ENCODE measurements at regions not wholly inside any gene's neighbourhood (a gene's known extent, or its start where the extent isn't known, plus 50 kb on each side); places are given as distances from the start of the nearest gene placed in this dataset.

DNA sequence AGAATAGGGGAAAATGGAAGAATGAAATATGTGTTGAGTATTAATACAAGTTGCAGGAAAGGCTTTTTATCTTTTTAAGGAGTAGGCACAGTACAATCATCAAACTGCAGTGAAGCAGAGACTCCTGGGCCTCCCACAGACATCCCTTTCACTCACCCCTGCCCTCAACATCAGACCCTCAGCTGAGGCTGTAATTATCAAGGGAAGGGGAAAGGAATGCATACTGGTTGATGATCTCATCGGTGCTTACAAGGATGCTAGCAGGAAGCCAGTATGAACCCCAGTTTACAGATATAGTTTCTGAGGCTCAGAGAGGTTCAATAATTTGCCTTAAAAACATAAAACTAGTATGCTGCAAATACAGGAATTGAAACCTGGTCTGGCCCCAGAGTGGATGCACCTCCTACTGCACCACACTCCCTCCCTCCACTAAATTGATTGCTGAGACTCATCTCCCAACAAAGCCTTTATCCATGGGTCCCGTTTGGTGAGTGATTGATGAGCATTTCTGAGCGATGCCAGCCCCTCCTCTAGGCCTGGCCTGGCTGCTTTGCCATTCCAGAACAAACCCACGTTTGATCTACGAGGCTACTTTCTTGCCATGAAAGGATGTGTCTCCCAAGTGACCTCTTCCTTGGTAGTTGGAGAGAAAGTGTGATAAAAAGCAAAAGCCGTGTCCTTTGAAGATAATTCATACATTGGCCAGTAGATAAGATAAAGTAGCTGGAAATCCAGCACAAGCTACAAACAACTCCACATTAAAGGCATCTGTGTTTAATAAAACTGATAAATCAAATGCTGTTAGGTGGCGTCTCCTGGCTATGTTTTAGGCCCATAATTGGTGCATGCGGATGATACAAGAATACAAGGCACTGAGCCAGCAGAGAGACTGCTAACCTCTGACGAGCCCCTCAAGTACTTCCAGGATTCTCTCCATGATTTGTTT, 233.9 kb upstream of the CAMK1G start:
- TF ChIP-seq, protein P1, sequence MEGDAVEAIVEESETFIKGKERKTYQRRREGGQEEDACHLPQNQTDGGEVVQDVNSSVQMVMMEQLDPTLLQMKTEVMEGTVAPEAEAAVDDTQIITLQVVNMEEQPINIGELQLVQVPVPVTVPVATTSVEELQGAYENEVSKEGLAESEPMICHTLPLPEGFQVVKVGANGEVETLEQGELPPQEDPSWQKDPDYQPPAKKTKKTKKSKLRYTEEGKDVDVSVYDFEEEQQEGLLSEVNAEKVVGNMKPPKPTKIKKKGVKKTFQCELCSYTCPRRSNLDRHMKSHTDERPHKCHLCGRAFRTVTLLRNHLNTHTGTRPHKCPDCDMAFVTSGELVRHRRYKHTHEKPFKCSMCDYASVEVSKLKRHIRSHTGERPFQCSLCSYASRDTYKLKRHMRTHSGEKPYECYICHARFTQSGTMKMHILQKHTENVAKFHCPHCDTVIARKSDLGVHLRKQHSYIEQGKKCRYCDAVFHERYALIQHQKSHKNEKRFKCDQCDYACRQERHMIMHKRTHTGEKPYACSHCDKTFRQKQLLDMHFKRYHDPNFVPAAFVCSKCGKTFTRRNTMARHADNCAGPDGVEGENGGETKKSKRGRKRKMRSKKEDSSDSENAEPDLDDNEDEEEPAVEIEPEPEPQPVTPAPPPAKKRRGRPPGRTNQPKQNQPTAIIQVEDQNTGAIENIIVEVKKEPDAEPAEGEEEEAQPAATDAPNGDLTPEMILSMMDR (IDR thresholded peaks at IDR 0.05) = no peak
- TF ChIP-seq EP300 (IDR thresholded peaks at IDR 0.05; ENCODE audit: low read depth) (no peak), POLR2A (IDR thresholded peaks at IDR 0.05) (no peak), POLR2AphosphoS5 (IDR thresholded peaks at IDR 0.05) (no peak)
- in situ Hi-C loops (cut with MboI; ENCODE audit: low pct_ligation_motif_present in 1 of 4, low pct_unique_long_range_greater_than_20kb in 1 of 4, low sequenced_read_pairs in 3 of 4) (no loop called here), intact Hi-C loops (cut with DNase I; ENCODE audit: low total_unique reads) (loop anchor here (10.0 kb wide), 1 partner anchor 145 kb away; no protein-coding TSS in a partner anchor)
- 55% methylated on average over 9 of the region's 9 CpGs; no CpG with 5 or more reads in 1 of the 2 donors for whole genome bisulfite sequencing, 2 donors (ENCODE audit: low coverage in 1 of 2)
- H3K27me3 ChIP-seq = no peaks in the 10 kb centered on the region
- H3K4me3 ChIP-seq = no peak overlapping the region
- DNase-seq = no peak
- no peaks in the 10 kb centered on the region for H3K9me3 ChIP-seq
- no peaks in the 10 kb centered on the region for H3K36me3 ChIP-seq
- no peaks in the 10 kb centered on the region for H3K4me1 ChIP-seq
- H3K27ac ChIP-seq = peak overlapping the region in 1 of 4 donors; percentile 30

DNA sequence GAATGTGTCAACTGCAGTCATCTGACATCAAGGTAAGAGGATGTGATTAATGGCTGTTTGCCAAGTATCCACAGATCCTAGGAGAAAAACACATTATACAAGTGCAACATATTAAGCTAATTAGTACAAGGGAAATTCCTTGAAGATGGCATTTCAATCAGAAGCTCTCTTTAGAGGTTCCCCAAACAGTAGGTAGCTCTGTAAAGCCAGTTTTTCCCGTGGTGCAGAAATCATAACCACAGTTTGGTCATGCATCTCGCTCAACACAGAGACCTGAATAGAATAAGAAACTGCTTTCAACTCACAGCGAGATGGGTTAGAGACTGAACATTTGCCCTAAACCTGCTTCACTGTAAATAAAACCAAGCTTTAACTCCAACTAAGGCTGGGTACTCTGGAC, 230.5 kb upstream of the CAMK1G start:
- Histone ChIP-seq H3K9me3 (no peaks in the 10 kb centered on the region), H3K27ac (no peak overlapping the region), H3K36me3 (no peaks in the 10 kb centered on the region), H3K27me3 (no peaks in the 10 kb centered on the region), H3K4me1 (no peaks in the 10 kb centered on the region), H3K4me3 (no peak overlapping the region)
- no peak for TF ChIP-seq POLR2AphosphoS5 (IDR thresholded peaks at IDR 0.05)
- TF ChIP-seq EP300 (IDR thresholded peaks at IDR 0.05; ENCODE audit: low read depth) = no peak
- TF ChIP-seq, protein P1 (IDR thresholded peaks at IDR 0.05) = no peak
- no peak for TF ChIP-seq POLR2A (IDR thresholded peaks at IDR 0.05)
- 62 to 80% methylated on average over 2 to 3 of the region's 3 CpGs for WGBS, 2 donors (ENCODE audit: low coverage in 1 of 2)
- intact Hi-C loops (cut with DNase I; ENCODE audit: low total_unique reads) = no loop called here
- in situ Hi-C loops (cut with MboI; ENCODE audit: low pct_ligation_motif_present in 1 of 4, low pct_unique_long_range_greater_than_20kb in 1 of 4, low sequenced_read_pairs in 3 of 4) = no loop called here
- no peak for DNase-seq

DNA sequence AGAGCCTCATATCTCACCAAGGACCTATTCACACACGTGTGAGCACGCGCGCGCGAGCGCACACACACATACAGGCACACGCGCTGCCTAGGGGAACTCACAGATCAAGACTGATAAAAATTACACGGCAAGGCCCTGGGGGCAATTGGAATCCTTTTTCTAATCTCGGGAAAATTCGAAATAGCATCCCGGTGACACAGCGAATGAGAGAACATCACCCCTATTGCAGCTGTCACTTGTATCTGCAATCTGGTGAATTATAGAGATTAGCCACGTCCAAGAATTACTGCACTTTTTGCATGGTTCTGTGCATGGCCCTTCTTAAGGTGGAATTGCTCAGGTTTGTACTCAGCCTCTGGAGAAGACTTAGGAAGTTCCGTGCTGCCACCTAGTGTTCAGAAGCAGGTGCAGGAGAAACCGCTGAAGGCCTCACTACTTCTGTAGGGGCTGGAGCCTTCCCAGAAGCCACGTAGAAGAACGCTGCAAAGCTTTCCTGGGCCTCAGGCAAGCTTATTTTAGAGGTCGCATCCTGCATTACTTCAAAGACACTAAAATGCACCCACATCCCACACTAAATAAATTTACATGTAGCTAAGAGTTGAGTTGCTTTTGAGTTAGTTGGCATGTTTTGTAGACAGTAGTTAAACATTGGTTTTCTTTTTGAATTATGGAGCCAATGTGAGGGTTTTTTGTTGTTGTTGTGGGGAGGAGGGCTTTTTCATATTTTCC, 229.2 kb upstream of the CAMK1G start:
- Histone ChIP-seq H3K9me3 (no peaks in the 10 kb centered on the region), H3K4me3 (no peak overlapping the region), H3K4me1 (no peaks in the 10 kb centered on the region), H3K36me3 (no peaks in the 10 kb centered on the region), H3K27me3 (no peaks in the 10 kb centered on the region), H3K27ac (no peak overlapping the region)
- intact Hi-C loops (cut with DNase I; ENCODE audit: low total_unique reads) (no loop called here), in situ Hi-C loops (cut with MboI; ENCODE audit: low pct_ligation_motif_present in 1 of 4, low pct_unique_long_range_greater_than_20kb in 1 of 4, low sequenced_read_pairs in 3 of 4) (no loop called here)
- TF ChIP-seq, protein P1 (IDR thresholded peaks at IDR 0.05) = peak; percentile 50 to 74 (median 67)
- TF ChIP-seq POLR2A (IDR thresholded peaks at IDR 0.05) = no peak
- DNase-seq = peak; percentile 71
- 65 to 77% methylated on average over 10 to 20 of the region's 20 CpGs for WGBS, 2 donors (ENCODE audit: low coverage in 1 of 2)

GRCh38 chr1:209354840-209355165, 228.7 kb upstream of the CAMK1G start:
- H3K4me3 ChIP-seq = no peak overlapping the region
- WGBS, 2 donors (ENCODE audit: low coverage in 1 of 2) = 81 to 89% methylated on average over 2 to 4 of the region's 4 CpGs
- no peaks in the 10 kb centered on the region for H3K9me3 ChIP-seq
- H3K27me3 ChIP-seq = no peaks in the 10 kb centered on the region
- in situ Hi-C loops (cut with MboI; ENCODE audit: low pct_ligation_motif_present in 1 of 4, low pct_unique_long_range_greater_than_20kb in 1 of 4, low sequenced_read_pairs in 3 of 4) (no loop called here), intact Hi-C loops (cut with DNase I; ENCODE audit: low total_unique reads) (no loop called here)
- no peaks in the 10 kb centered on the region for H3K36me3 ChIP-seq
- H3K4me1 ChIP-seq = no peaks in the 10 kb centered on the region
- TF ChIP-seq EP300 (IDR thresholded peaks at IDR 0.05; ENCODE audit: low read depth) (no peak), POLR2A (IDR thresholded peaks at IDR 0.05) (no peak), POLR2AphosphoS5 (IDR thresholded peaks at IDR 0.05) (no peak)
- TF ChIP-seq, protein P1 (IDR thresholded peaks at IDR 0.05) = no peak
- H3K27ac ChIP-seq = no peak overlapping the region
- no peak for DNase-seq
